Neutrophil (primary cell): ENCODE measurements at regions not wholly inside any gene's neighbourhood (a gene's known extent, or its start where the extent isn't known, plus 50 kb on each side); places are given as distances from the start of the nearest gene placed in this dataset.

Experiments
- H3K27ac ChIP-seq: fragments of 200-600 bp; sonication (generic); 2 replicates; pipeline ENCODE4 v1.5.1; 2016; ENCODE audit warnings: mild to moderate bottlenecking, moderate library complexity
- H3K27me3 ChIP-seq: fragments of 200-600 bp; sonication (generic); 2 replicates; pipeline ENCODE4 v1.6.0; 2016; ENCODE audit warnings: mild to moderate bottlenecking
- H3K36me3 ChIP-seq: fragments of 200-600 bp; sonication (generic); 2 replicates; pipeline ENCODE4 v1.5.1; 2017
- H3K4me1 ChIP-seq, 2 experiments: fragments of 200-600 bp in 1 of 2; sonication (generic) in 1 of 2; 1 replicate in 1 of 2; 2 replicates in 1 of 2; pipeline versions ENCODE4 v1.5.1 to v1.6.1; 2013 to 2016; ENCODE audit warnings: low read depth in 1 of 2, low read length in 1 of 2, mild to moderate bottlenecking in 1 of 2, moderate library complexity in 1 of 2; ENCODE audit not compliant: control insufficient read depth in 1 of 2, insufficient read depth in 1 of 2
- H3K4me3 ChIP-seq, 2 experiments: fragments of 200-600 bp in 1 of 2; sonication (generic) in 1 of 2; 1 replicate in 1 of 2; 2 replicates in 1 of 2; pipeline ENCODE4 v1.5.1; 2013 to 2016; ENCODE audit warnings: low read depth in 1 of 2, low read length in 1 of 2, mild to moderate bottlenecking in 1 of 2, moderate library complexity in 1 of 2
- H3K9me3 ChIP-seq: fragments of 200-600 bp; sonication (generic); 2 replicates; pipeline ENCODE4 v1.5.1; 2016
- TF ChIP-seq, protein P1 (sequence below): fragments of 200-600 bp; sonication (generic); IDR thresholded peaks from 2 replicates; pipeline ENCODE4 v1.5.1; 2016; ENCODE audit warnings: antibody characterized with exemption

DNA sequence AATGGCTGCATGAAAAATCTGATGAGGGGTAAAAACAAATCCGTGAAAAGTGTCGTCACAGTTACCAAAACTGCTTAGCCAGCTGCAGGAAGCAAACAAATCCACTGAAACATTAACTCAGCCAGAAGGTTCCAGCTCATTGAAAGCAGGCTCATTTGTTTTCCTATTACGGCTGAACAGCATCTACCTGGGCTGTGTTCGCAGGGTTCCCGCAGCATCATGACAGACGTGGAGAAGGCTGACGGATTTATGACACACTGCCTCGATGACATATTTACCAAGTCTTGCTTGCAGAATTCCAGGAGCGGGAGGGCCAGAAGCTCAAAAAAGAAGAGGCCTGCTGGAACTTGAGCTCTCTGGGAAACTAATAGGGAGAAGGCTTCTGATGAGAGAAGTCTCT is 781.1 kb downstream of the RAB28 start:
- TF ChIP-seq, protein P1, sequence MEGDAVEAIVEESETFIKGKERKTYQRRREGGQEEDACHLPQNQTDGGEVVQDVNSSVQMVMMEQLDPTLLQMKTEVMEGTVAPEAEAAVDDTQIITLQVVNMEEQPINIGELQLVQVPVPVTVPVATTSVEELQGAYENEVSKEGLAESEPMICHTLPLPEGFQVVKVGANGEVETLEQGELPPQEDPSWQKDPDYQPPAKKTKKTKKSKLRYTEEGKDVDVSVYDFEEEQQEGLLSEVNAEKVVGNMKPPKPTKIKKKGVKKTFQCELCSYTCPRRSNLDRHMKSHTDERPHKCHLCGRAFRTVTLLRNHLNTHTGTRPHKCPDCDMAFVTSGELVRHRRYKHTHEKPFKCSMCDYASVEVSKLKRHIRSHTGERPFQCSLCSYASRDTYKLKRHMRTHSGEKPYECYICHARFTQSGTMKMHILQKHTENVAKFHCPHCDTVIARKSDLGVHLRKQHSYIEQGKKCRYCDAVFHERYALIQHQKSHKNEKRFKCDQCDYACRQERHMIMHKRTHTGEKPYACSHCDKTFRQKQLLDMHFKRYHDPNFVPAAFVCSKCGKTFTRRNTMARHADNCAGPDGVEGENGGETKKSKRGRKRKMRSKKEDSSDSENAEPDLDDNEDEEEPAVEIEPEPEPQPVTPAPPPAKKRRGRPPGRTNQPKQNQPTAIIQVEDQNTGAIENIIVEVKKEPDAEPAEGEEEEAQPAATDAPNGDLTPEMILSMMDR, result no peak
- no peak overlapping the region for H3K4me3 ChIP-seq
- no peaks in the 10 kb centered on the region for H3K27me3 ChIP-seq
- H3K36me3 ChIP-seq, result no peaks in the 10 kb centered on the region
- no peaks in the 10 kb centered on the region for H3K4me1 ChIP-seq
- H3K9me3 ChIP-seq, result no peaks in the 10 kb centered on the region
- H3K27ac ChIP-seq, result no peak overlapping the region

- no peak overlapping the region for H3K4me3 ChIP-seq
- no peaks in the 10 kb centered on the region for H3K4me1 ChIP-seq
- TF ChIP-seq, protein P1, result no peak
- no peaks in the 10 kb centered on the region for H3K36me3 ChIP-seq
- no peaks in the 10 kb centered on the region for H3K9me3 ChIP-seq
- no peak overlapping the region for H3K27ac ChIP-seq
- no peaks in the 10 kb centered on the region for H3K27me3 ChIP-seq
These were observed 782.8 kb downstream of the RAB28 start for GRCh38 chr4:12701384-12701783.

DNA sequence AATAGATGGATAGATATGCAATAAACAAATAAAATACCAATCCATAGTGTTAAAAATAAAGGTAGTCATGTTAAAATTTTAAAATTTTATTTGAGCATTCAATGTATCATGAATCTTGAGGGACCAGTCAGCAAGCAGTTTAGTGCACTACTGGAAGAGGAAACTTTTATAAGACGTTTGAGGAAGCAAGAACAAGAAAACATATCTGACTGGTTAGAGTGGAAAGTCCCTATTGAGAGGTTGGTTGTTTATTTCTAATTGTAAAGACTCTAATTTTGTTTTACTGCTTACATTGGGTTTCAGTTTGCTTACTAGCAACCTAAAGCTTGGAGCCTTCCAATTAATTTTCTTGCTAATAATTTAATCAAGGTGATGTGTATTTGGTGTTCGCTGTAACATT is 786.2 kb downstream of the RAB28 start:
- no peak overlapping the region for H3K27ac ChIP-seq
- H3K27me3 ChIP-seq, result no peaks in the 10 kb centered on the region
- no peaks in the 10 kb centered on the region for H3K4me1 ChIP-seq
- H3K4me3 ChIP-seq, result no peak overlapping the region
- H3K9me3 ChIP-seq, result no peaks in the 10 kb centered on the region
- TF ChIP-seq, protein P1, result no peak
- H3K36me3 ChIP-seq, result no peaks in the 10 kb centered on the region

DNA sequence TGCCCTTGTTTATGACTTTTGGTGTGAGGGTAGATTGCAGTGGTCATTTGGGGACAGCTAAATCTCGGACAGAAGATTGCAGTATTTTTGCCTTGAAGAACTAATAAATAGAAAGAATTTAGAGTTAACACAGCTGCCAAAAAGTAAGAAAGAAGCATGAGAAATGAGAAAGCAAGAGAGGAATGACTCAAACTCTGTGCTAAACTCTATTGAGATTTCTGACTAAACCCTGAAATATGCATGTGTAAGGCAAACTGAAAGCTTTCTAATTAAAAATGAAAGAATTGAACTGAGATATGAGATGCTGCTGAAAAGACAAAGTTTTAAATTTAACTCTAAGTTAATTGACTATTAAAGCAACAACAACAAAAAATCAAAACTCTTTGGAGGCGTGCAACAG is 791.3 kb downstream of the RAB28 start:
- Histone ChIP-seq H3K4me1 (no peaks in the 10 kb centered on the region), H3K9me3 (no peaks in the 10 kb centered on the region), H3K27me3 (no peaks in the 10 kb centered on the region), H3K4me3 (no peak overlapping the region), H3K36me3 (no peaks in the 10 kb centered on the region), H3K27ac (no peak overlapping the region)
- TF ChIP-seq, protein P1, result no peak

- Histone ChIP-seq H3K36me3 (no peaks in the 10 kb centered on the region), H3K4me3 (no peak overlapping the region), H3K27me3 (no peaks in the 10 kb centered on the region), H3K9me3 (no peaks in the 10 kb centered on the region), H3K27ac (no peak overlapping the region), H3K4me1 (no peaks in the 10 kb centered on the region)
- TF ChIP-seq, protein P1, result no peak
These were observed 793.0 kb downstream of the RAB28 start for GRCh38 chr4:12691168-12691567.

DNA sequence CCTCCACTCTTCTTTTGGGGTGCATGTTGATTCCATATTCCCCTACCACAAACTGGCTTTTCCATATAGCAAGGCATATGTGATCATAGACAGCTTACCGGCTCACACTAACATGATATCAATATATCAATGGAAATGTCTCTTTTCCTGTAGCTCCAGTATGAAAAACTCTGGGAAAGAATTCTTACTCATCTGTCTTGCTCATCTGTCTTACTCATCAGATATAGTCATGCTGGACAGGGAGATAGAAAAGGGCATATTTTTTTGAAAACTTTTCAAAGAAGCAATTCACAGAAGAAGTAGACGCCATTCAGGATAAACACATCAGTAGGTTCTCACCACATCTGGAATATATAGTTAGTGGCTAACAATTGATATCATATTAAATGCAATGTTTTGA is 794.7 kb downstream of the RAB28 start:
- no peaks in the 10 kb centered on the region for H3K36me3 ChIP-seq
- no peaks in the 10 kb centered on the region for H3K4me1 ChIP-seq
- H3K4me3 ChIP-seq, result no peak overlapping the region
- H3K27me3 ChIP-seq, result no peaks in the 10 kb centered on the region
- H3K9me3 ChIP-seq, result no peaks in the 10 kb centered on the region
- H3K27ac ChIP-seq, result no peak overlapping the region
- TF ChIP-seq, protein P1, result no peak
